ENCODE measurements at regions not wholly inside any gene's neighbourhood (a gene's known extent, or its start where the extent isn't known, plus 50 kb on each side); places are given as distances from the start of the nearest gene placed in this dataset.

DNA sequence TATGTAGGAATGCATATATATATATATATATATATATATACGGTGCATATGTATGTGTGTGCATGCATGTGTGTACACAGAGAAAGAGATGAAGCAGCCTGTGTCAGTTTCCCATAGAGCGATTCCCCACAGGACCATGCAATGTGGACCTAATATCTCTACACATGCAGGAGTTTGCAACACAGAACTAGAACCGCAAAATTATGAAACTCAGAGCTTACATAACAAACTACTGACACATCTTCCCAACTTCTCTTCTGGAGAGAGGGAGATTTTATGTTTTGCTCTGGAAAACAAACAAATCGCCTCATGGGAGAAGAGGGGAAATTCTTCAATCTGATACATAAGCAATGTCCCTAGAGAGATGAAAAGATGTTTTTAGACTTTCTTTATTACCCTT lies 377.2 kb downstream of the LRATD1 start:
- no TSS peak for BruUV-seq (replicated peaks)
- Histone ChIP-seq H3K4me3 (no peak overlapping the region), H3K36me3 (ENCODE audit: control insufficient read depth, insufficient read depth, low read length) (no peaks in the 10 kb centered on the region), H3K9me1 (ENCODE audit: control insufficient read depth, insufficient read depth, low read length) (no peaks in the 10 kb centered on the region), H3K79me2 (ENCODE audit: control insufficient read depth, insufficient read depth, low read length) (no peaks in the 10 kb centered on the region), H3K4me2 (ENCODE audit: insufficient read depth, low read length) (no peak overlapping the region), H3K9me3 (replicated peaks; ENCODE audit: control insufficient read depth, insufficient read depth, low read depth, low read length) (no peaks in the 10 kb centered on the region), H3K9ac (ENCODE audit: insufficient read depth in 1 of 2, low read depth in 2 of 2, low read length in 2 of 2) (no peak overlapping the region), H3K27me3 (ENCODE audit: control insufficient read depth in 2 of 2, insufficient read depth in 2 of 2, low read length in 2 of 2) (no peaks in the 10 kb centered on the region), H4K20me1 (replicated peaks; ENCODE audit: control insufficient read depth, insufficient read depth, low read length) (no peaks in the 10 kb centered on the region), H2AFZ (ENCODE audit: low read depth, low read length) (no peak overlapping the region), H3K27ac (ENCODE audit: extremely low read depth, low read depth, low read length) (no peak overlapping the region), H3K4me1 (replicated peaks in 1 of 2; ENCODE audit: control insufficient read depth in 2 of 2, insufficient read depth in 2 of 2, low read length in 2 of 2) (no peaks in the 10 kb centered on the region)
- FAIRE-seq (no peak), DNase-seq (ENCODE audit: extremely low read depth in 1 of 4, low spot score in 3 of 4) (no peak), ATAC-seq (no peak)
- CTCF ChIA-PET (ENCODE audit: low intra/inter-chr PET ratio), result no interaction called here
- 1% methylated on average over 4 of the region's 4 CpGs for WGBS (ENCODE audit: insufficient coverage, low coverage, missing lambda C conversion rate)
- TF ChIP-seq, protein P1, sequence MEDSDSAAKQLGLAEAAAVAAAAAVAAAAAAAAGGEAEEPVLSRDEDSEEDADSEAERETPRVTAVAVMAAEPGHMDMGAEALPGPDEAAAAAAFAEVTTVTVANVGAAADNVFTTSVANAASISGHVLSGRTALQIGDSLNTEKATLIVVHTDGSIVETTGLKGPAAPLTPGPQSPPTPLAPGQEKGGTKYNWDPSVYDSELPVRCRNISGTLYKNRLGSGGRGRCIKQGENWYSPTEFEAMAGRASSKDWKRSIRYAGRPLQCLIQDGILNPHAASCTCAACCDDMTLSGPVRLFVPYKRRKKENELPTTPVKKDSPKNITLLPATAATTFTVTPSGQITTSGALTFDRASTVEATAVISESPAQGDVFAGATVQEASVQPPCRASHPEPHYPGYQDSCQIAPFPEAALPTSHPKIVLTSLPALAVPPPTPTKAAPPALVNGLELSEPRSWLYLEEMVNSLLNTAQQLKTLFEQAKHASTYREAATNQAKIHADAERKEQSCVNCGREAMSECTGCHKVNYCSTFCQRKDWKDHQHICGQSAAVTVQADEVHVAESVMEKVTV (CRISPR knock-in tag; IDR thresholded peaks at IDR 0.05), result no peak
- TF ChIP-seq TFAM (CRISPR knock-in tag; conservative IDR thresholded peaks at IDR 0.05), result no peak
- no peak for TF ChIP-seq NFYB (IDR thresholded peaks at IDR 0.05; ENCODE audit: extremely low read depth, insufficient read length)
- TF ChIP-seq, protein P2, sequence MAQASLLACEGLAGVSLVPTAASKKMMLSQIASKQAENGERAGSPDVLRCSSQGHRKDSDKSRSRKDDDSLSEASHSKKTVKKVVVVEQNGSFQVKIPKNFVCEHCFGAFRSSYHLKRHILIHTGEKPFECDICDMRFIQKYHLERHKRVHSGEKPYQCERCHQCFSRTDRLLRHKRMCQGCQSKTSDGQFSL (CRISPR knock-in tag; IDR thresholded peaks at IDR 0.05), result no peak
- TF ChIP-seq, protein P2 (tag; IDR thresholded peaks at IDR 0.05), result no peak
- no peak for TF ChIP-seq ELF4 (CRISPR knock-in tag; IDR thresholded peaks at IDR 0.05)
- TF ChIP-seq TCF7L2 (IDR thresholded peaks at IDR 0.05; ENCODE audit: low read depth, low read length), result no peak
- intact Hi-C loops (cut with micrococcal nuclease) (no loop called here), in situ Hi-C loops (cut with MboI) (no loop called here)
- POLR2A ChIA-PET, result no interaction called here

Data from K562 (cell line).